ENCODE measurements at regions not wholly inside any gene's neighbourhood (a gene's known extent, or its start where the extent isn't known, plus 50 kb on each side); places are given as distances from the start of the nearest gene placed in this dataset.

- peaks cover 17% of the 10 kb centered on the region for H3K27me3 Mint-ChIP-seq (ENCODE audit: low read depth, unreplicated experiment)
- H2AFZ ChIP-seq (ENCODE audit: low read depth, low read length): no peak overlapping the region
- DNase-seq (ENCODE audit: low read depth): no peak
- no peaks in the 10 kb centered on the region for H4K20me1 ChIP-seq (ENCODE audit: insufficient read depth, low read length)
- H3K27ac ChIP-seq (ENCODE audit: low read depth, low read length): no peak overlapping the region
- no peak overlapping the region for H3K27ac Mint-ChIP-seq (ENCODE audit: unreplicated experiment)
- FAIRE-seq: no peak
- H3K4me1 ChIP-seq (ENCODE audit: insufficient read depth, low read length): no peaks in the 10 kb centered on the region
- peaks cover 2% of the 10 kb centered on the region for H3K27me3 ChIP-seq (ENCODE audit: insufficient read depth, low read length)
- H3K4me3 Mint-ChIP-seq (ENCODE audit: unreplicated experiment): no peak overlapping the region
- no peak for TF ChIP-seq EZH2 (IDR thresholded peaks at IDR 0.05; ENCODE audit: insufficient read depth, low read length)
- no peak for TF ChIP-seq CTCF (IDR thresholded peaks at IDR 0.05; ENCODE audit: insufficient read depth, low read depth, low read length)
- no peaks in the 10 kb centered on the region for H3K79me2 ChIP-seq (ENCODE audit: insufficient read depth, low read length)
- no peaks in the 10 kb centered on the region for H3K4me1 Mint-ChIP-seq (ENCODE audit: low read depth, unreplicated experiment)
- no peaks in the 10 kb centered on the region for H3K36me3 ChIP-seq (ENCODE audit: insufficient read depth, low read length)
- no peaks in the 10 kb centered on the region for H3K36me3 Mint-ChIP-seq (ENCODE audit: low read depth, unreplicated experiment)
- peaks cover 2% of the 10 kb centered on the region for H3K9me3 Mint-ChIP-seq (ENCODE audit: unreplicated experiment)
- H3K9ac ChIP-seq (ENCODE audit: low read length): no peak overlapping the region
- H3K4me3 ChIP-seq (ENCODE audit: insufficient read depth, low read depth, low read length): no peak overlapping the region
- no peaks in the 10 kb centered on the region for H3K9me3 ChIP-seq (ENCODE audit: insufficient read depth, low read depth, low read length)
- H3K4me2 ChIP-seq (ENCODE audit: low read length): no peak overlapping the region
These were observed 147.6 kb downstream of the PHETA1 start for GRCh38 chr12:111221062-111222026.

- FAIRE-seq: no peak
- H3K4me1 Mint-ChIP-seq (ENCODE audit: low read depth, unreplicated experiment): no peaks in the 10 kb centered on the region
These were observed 148.5 kb downstream of the PHETA1 start for GRCh38 chr12:111220363-111220762.

More at GRCh38 chr12:111220363-111220762, 148.5 kb downstream of the PHETA1 start:
- Histone ChIP-seq H4K20me1 (ENCODE audit: insufficient read depth, low read length) (no peaks in the 10 kb centered on the region), H2AFZ (ENCODE audit: low read depth, low read length) (no peak overlapping the region), H3K4me3 (ENCODE audit: insufficient read depth, low read depth, low read length) (no peak overlapping the region), H3K9ac (ENCODE audit: low read length) (no peak overlapping the region), H3K27me3 (ENCODE audit: insufficient read depth, low read length) (peaks cover 3% of the 10 kb centered on the region), H3K4me2 (ENCODE audit: low read length) (no peak overlapping the region), H3K27ac (ENCODE audit: low read depth, low read length) (no peak overlapping the region), H3K36me3 (ENCODE audit: insufficient read depth, low read length) (no peaks in the 10 kb centered on the region), H3K4me1 (ENCODE audit: insufficient read depth, low read length) (no peaks in the 10 kb centered on the region), H3K9me3 (ENCODE audit: insufficient read depth, low read depth, low read length) (no peaks in the 10 kb centered on the region), H3K79me2 (ENCODE audit: insufficient read depth, low read length) (no peaks in the 10 kb centered on the region)
- Mint-ChIP-seq H3K27me3 (ENCODE audit: low read depth, unreplicated experiment) (peaks cover 26% of the 10 kb centered on the region), H3K36me3 (ENCODE audit: low read depth, unreplicated experiment) (no peaks in the 10 kb centered on the region), H3K4me3 (ENCODE audit: unreplicated experiment) (no peak overlapping the region), H3K27ac (ENCODE audit: unreplicated experiment) (no peak overlapping the region), H3K9me3 (ENCODE audit: unreplicated experiment) (peaks cover 2% of the 10 kb centered on the region)
- DNase-seq (ENCODE audit: low read depth): no peak
- TF ChIP-seq CTCF (IDR thresholded peaks at IDR 0.05; ENCODE audit: insufficient read depth, low read depth, low read length): no peak
- no peak for TF ChIP-seq EZH2 (IDR thresholded peaks at IDR 0.05; ENCODE audit: insufficient read depth, low read length)
